Progenitor cell of endocrine pancreas (in vitro differentiated cells): ENCODE measurements at regions not wholly inside any gene's neighbourhood (a gene's known extent, or its start where the extent isn't known, plus 50 kb on each side); places are given as distances from the start of the nearest gene placed in this dataset.

Experiments used
- DNase-seq: peaks from one replicate; pipeline ENCODE4 v3.0.0; 2021; ENCODE audit warnings: low spot score; ENCODE audit not compliant: unreplicated experiment
- H3K27ac Mint-ChIP-seq: 2 replicates; pipeline ENCODE4 v1.8.0; 2021; ENCODE audit warnings: mild to moderate bottlenecking, moderate library complexity, mixed read lengths
- H3K27me3 Mint-ChIP-seq: 2 replicates; pipeline ENCODE4 v1.8.0; 2021; ENCODE audit warnings: mixed read lengths
- H3K36me3 Mint-ChIP-seq: 2 replicates; pipeline ENCODE4 v1.8.0; 2022; ENCODE audit warnings: mixed read lengths; ENCODE audit not compliant: insufficient read depth
- H3K4me1 Mint-ChIP-seq: 2 replicates; pipeline ENCODE4 v1.8.0; 2021; ENCODE audit warnings: low read depth, mixed read lengths
- H3K4me3 Mint-ChIP-seq: 2 replicates; pipeline ENCODE4 v1.8.0; 2021; ENCODE audit warnings: low read depth, mild to moderate bottlenecking, moderate library complexity, mixed read lengths
- H3K9me3 Mint-ChIP-seq: 2 replicates; pipeline ENCODE4 v1.8.0; 2021; ENCODE audit warnings: low read depth, mixed read lengths
- TF ChIP-seq, protein P1 (sequence below): fragments of 200-600 bp; sonication (generic); IDR thresholded peaks from one replicate; pipeline ENCODE4 v1.5.0; 2021; ENCODE audit warnings: antibody characterized with exemption, mild to moderate bottlenecking; ENCODE audit not compliant: unreplicated experiment

DNA sequence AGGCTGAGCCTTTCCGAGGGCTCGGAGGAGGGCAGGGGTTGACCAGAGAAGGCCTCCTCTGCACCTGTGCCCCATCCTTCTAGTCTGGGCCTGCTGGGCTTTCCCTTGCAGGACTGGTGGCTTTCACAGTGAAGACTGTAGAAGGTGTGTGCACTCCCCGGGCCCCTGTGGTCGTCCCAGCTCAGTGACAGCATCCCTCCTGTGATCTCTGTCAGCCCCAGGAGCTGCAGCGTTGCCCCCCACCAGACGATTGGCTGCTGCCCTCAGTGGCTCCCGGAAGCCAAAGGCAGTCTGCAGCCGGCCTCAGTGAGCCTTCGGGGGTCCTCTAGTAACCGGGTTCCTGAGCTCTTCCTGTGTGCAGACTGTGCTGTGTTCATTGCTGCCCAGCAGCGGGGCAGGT is 69.4 kb upstream of the EN2 start:
- H3K27me3 Mint-ChIP-seq: peaks cover 88% of the 10 kb centered on the region
- DNase-seq: no peak
- no peak overlapping the region for H3K4me3 Mint-ChIP-seq
- no peak overlapping the region for H3K27ac Mint-ChIP-seq
- no peaks in the 10 kb centered on the region for H3K36me3 Mint-ChIP-seq
- H3K9me3 Mint-ChIP-seq: no peaks in the 10 kb centered on the region
- H3K4me1 Mint-ChIP-seq: peaks cover 15% of the 10 kb centered on the region
- TF ChIP-seq, protein P1, sequence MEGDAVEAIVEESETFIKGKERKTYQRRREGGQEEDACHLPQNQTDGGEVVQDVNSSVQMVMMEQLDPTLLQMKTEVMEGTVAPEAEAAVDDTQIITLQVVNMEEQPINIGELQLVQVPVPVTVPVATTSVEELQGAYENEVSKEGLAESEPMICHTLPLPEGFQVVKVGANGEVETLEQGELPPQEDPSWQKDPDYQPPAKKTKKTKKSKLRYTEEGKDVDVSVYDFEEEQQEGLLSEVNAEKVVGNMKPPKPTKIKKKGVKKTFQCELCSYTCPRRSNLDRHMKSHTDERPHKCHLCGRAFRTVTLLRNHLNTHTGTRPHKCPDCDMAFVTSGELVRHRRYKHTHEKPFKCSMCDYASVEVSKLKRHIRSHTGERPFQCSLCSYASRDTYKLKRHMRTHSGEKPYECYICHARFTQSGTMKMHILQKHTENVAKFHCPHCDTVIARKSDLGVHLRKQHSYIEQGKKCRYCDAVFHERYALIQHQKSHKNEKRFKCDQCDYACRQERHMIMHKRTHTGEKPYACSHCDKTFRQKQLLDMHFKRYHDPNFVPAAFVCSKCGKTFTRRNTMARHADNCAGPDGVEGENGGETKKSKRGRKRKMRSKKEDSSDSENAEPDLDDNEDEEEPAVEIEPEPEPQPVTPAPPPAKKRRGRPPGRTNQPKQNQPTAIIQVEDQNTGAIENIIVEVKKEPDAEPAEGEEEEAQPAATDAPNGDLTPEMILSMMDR: no peak

DNA sequence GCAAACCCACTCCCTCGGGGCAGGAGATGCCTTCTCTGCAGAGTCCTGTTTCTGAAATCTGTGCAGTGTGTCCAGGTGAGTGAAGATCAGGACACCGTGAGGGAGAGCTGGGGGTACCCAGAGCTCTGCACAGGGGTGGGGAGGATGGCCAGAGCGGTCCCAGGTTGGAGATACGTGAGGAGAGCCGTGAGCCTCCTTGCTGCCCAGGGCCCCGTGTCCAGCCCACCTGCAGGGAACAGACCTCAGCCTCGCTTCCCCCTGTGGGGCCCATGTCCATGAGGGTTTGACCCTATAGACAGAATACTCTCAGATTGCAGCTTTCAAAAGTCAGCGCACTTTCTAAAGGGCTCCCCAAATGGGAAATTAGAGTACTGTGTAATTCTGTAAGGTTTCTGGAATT is 66.5 kb upstream of the EN2 start:
- H3K9me3 Mint-ChIP-seq: no peaks in the 10 kb centered on the region
- TF ChIP-seq, protein P1: no peak
- H3K36me3 Mint-ChIP-seq: no peaks in the 10 kb centered on the region
- no peak overlapping the region for H3K4me3 Mint-ChIP-seq
- DNase-seq: no peak
- H3K27me3 Mint-ChIP-seq: peaks cover 82% of the 10 kb centered on the region
- H3K27ac Mint-ChIP-seq: no peak overlapping the region
- peaks cover 13% of the 10 kb centered on the region for H3K4me1 Mint-ChIP-seq

DNA sequence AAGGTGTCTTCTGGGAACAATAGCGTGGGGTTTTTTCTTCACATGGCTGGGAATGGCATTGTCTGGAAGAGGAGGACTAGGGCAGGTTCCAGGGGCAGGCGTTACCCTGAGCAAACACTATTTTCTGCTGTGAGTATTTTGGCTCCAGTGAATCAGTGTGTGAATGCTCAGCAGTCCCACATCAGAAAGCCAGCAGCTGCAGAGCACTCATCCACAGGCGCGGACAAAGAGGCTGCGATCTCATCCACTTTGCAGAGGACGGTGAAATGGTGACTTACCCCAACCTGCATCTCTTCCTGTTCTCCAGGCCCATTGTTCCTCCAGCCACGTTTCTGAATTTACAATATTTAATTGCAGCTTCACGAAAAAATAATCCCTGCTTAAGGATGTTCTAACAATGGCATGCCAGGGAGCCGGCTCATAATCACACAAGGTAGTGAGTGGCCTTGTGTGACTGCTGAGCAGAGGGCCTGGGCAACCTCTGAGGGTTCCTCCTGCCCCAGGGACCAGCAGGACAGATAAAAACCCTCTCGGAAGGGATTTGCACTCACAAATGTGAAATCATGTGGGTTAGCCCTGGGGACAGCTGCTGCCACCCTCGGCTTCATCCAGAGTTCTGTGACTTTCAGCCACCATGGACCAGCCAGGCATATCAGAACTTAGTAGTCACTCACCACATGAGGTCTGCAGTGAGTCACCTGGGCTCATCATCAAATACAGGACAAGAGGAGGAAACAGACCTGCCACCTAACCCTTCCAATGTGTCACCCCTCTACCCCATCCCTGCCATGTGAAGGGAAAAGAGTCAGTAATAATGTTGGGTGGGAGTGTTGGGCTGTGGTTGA is 65.0 kb upstream of the EN2 start:
- no peak overlapping the region for H3K4me3 Mint-ChIP-seq
- H3K27ac Mint-ChIP-seq: no peak overlapping the region
- H3K27me3 Mint-ChIP-seq: peaks cover 76% of the 10 kb centered on the region
- H3K36me3 Mint-ChIP-seq: no peaks in the 10 kb centered on the region
- H3K4me1 Mint-ChIP-seq: peaks cover 3% of the 10 kb centered on the region
- TF ChIP-seq, protein P1: no peak
- DNase-seq: no peak
- peaks cover 3% of the 10 kb centered on the region for H3K9me3 Mint-ChIP-seq

DNA sequence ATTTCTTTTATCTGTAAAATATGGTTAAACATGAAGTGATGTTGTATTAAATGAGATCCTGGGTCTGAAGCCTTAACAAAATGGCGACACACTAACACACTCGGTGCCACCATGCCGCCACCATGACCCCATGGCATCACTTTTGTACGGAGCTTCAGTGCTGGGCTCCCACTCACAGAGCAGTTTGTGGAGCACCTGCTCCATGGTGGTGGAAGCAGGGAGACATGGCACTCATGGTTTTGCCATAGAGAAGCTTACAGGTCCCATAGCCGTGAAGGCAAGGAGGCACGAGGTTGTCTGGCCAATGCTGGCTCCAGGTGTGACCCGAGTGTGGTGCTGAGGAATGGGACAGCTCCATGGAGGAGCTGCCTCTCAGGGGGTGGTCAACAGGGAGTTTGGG is 63.5 kb upstream of the EN2 start:
- Mint-ChIP-seq H3K27ac (no peak overlapping the region), H3K4me1 (peaks cover 2% of the 10 kb centered on the region), H3K36me3 (no peaks in the 10 kb centered on the region), H3K27me3 (peaks cover 72% of the 10 kb centered on the region), H3K9me3 (peaks cover 3% of the 10 kb centered on the region), H3K4me3 (no peak overlapping the region)
- no peak for DNase-seq
- TF ChIP-seq, protein P1: no peak

DNA sequence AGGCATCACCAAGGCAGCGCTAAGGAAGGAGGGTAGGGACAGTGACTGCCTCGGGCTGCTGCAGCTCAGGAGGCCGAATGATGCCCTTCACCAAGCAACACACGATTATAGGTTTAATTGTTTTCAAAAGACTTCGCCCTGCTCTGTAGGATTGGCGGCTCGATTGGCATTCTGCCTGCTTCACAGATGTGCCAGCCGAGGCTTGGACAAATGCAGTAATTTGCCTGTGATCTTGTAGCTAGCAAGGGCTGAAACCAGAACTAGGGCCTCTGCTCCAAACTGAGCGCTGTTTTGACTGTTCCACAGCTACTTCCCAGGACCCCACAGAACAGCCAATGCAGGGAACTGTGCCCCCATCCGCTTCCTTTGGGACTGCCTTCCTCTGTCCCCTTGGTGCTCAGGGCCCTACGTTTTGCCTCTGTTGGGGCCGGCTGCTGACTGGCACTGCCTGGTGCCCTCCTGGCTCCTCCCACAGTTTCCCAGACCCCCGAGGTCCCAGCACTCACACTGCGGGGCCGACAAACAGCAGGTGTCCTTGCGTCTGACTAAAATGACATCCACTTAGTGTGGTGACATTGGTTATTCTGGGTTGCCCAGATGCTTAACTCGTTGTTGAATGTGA is 62.6 kb upstream of the EN2 start:
- Mint-ChIP-seq H3K4me1 (peaks cover 2% of the 10 kb centered on the region), H3K9me3 (peaks cover 3% of the 10 kb centered on the region), H3K27me3 (peaks cover 72% of the 10 kb centered on the region), H3K4me3 (no peak overlapping the region), H3K27ac (no peak overlapping the region), H3K36me3 (no peaks in the 10 kb centered on the region)
- DNase-seq: no peak
- TF ChIP-seq, protein P1: no peak
